Thyroid gland (tissue), 4 donors: ENCODE measurements at regions not wholly inside any gene's neighbourhood (a gene's known extent, or its start where the extent isn't known, plus 50 kb on each side); places are given as distances from the start of the nearest gene placed in this dataset.

Experiments
- POLR2A ChIP-seq, 2 donors: fragments of 450-650 bp; IDR thresholded peaks; one replicate each; pipeline ENCODE4 v1.6.1; 2017; ENCODE audit warnings: antibody characterized with exemption in 2 of 2, mild to moderate bottlenecking in 2 of 2, moderate library complexity in 1 of 2
- TF ChIP-seq, protein P1 (sequence below), 6 experiments: fragments of 200-600 bp in 3 of 6; fragments of 450-650 bp in 3 of 6; sonication (generic) in 3 of 6; IDR thresholded peaks; one replicate each; pipeline ENCODE4 v1.5.1; 2016 to 2019; ENCODE audit warnings: antibody characterized with exemption in 6 of 6, mild to moderate bottlenecking in 2 of 6, inconsistent platforms in 1 of 6, moderate library complexity in 1 of 6

DNA sequence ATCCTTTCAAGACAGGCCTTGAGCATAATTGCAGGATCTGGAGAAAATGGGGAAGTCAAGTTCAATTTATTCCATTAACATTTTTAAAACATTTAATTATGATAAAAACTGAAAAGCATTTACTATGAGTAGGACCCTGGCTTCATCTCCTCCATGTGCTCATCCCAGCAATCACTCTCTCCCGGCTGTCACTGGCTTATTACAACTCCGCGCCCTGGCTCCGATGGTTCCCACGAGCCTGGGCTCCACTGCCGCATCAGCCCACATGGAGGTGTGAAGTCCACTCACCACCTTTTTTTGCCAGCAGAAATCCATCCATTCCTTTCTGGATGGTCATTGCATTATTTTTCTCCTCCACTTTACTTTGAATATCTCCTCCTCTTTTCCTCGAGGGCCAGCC, 194.4 kb downstream of the EMP1 start:
- TF ChIP-seq, protein P1, sequence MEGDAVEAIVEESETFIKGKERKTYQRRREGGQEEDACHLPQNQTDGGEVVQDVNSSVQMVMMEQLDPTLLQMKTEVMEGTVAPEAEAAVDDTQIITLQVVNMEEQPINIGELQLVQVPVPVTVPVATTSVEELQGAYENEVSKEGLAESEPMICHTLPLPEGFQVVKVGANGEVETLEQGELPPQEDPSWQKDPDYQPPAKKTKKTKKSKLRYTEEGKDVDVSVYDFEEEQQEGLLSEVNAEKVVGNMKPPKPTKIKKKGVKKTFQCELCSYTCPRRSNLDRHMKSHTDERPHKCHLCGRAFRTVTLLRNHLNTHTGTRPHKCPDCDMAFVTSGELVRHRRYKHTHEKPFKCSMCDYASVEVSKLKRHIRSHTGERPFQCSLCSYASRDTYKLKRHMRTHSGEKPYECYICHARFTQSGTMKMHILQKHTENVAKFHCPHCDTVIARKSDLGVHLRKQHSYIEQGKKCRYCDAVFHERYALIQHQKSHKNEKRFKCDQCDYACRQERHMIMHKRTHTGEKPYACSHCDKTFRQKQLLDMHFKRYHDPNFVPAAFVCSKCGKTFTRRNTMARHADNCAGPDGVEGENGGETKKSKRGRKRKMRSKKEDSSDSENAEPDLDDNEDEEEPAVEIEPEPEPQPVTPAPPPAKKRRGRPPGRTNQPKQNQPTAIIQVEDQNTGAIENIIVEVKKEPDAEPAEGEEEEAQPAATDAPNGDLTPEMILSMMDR (IDR thresholded peaks at IDR 0.05): no peak
- no peak for TF ChIP-seq POLR2A (IDR thresholded peaks at IDR 0.05)
